HEK293T (cell line): ENCODE measurements at regions not wholly inside any gene's neighbourhood (a gene's known extent, or its start where the extent isn't known, plus 50 kb on each side); places are given as distances from the start of the nearest gene placed in this dataset.

Experiments
- CTBP1 ChIP-seq: fragments of 450-650 bp; IDR thresholded peaks from 2 replicates; pipeline ENCODE4 v1.6.1; 2016; ENCODE audit warnings: borderline replicate concordance
- ELF4 ChIP-seq: fragments of 450-650 bp; IDR thresholded peaks from 2 replicates; pipeline ENCODE4 v1.6.1; 2017; ENCODE audit warnings: antibody characterized with exemption
- FOXA1 ChIP-seq: fragments of 450-650 bp; IDR thresholded peaks from 2 replicates; pipeline ENCODE4 v1.6.1; 2016; ENCODE audit warnings: mild to moderate bottlenecking
- FOXK2 ChIP-seq: fragments of 450-650 bp; IDR thresholded peaks from 2 replicates; pipeline ENCODE4 v1.6.1; 2016; ENCODE audit warnings: mild to moderate bottlenecking
- FOXM1 ChIP-seq: fragments of 450-650 bp; IDR thresholded peaks from 2 replicates; pipeline ENCODE4 v1.6.1; 2017; ENCODE audit warnings: mild to moderate bottlenecking, borderline replicate concordance
- HDGF ChIP-seq: fragments of 450-650 bp; IDR thresholded peaks from 2 replicates; pipeline ENCODE4 v1.6.1; 2017; ENCODE audit warnings: antibody characterized with exemption, borderline replicate concordance
- LEF1 ChIP-seq: fragments of 450-650 bp; IDR thresholded peaks from 2 replicates; pipeline ENCODE4 v1.6.1; 2017; ENCODE audit warnings: mild to moderate bottlenecking, borderline replicate concordance
- SP1 ChIP-seq: fragments of 450-650 bp; IDR thresholded peaks from 2 replicates; pipeline ENCODE4 v1.6.1; 2017
- SUZ12 ChIP-seq: fragments of 450-650 bp; IDR thresholded peaks from 2 replicates; pipeline ENCODE4 v1.6.1; 2016; ENCODE audit warnings: mild to moderate bottlenecking
- TARDBP ChIP-seq: fragments of 450-650 bp; IDR thresholded peaks from 2 replicates; pipeline ENCODE4 v1.6.1; 2016

DNA sequence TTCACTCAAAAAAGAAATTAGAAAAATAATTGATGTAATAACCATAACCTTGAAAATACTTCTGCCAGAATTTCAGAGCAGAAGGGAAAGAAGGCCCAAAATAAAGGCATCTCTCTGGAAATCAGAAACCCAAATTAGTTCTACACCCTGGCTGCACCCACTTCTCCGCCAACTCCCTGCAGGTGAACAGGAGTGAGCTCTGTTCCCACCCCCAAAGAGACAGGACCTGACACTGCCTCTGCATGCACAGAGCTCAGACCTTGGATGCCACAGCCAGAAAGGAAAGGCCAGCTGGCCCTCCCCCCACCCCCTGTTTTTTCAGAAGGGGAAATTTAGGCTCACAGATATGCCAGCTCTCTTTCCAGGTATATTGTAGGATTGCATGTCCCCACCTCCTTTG, 228.2 kb downstream of the BCL11B start:
- TF ChIP-seq TARDBP (no peak), CTBP1 (no peak), SP1 (no peak), HDGF (no peak), SUZ12 (no peak), ELF4 (no peak), FOXM1 (no peak), LEF1 (no peak), FOXA1 (no peak), FOXK2 (no peak)
